GM18520 (cell line): ENCODE measurements at regions not wholly inside any gene's neighbourhood (a gene's known extent, or its start where the extent isn't known, plus 50 kb on each side); places are given as distances from the start of the nearest gene placed in this dataset.
"Not testable (repeated sequence)": the region's sequence is repeated elsewhere in the genome, so short reads cannot be mapped to it uniquely, and the experiment has no call there.

Experiments used
- ATAC-seq: cut with Tn5 transposase; IDR thresholded peaks from one replicate; pipeline ENCODE4 v1.9.1; 2021; ENCODE audit not compliant: unreplicated experiment

GRCh38 chr4:111921714-111922113, 223.5 kb upstream of the FAM241A start:
- ATAC-seq = no peak

GRCh38 chr4:111923786-111924185, 221.5 kb upstream of the FAM241A start:
- no peak for ATAC-seq

- ATAC-seq = no peak
These were observed 220.6 kb upstream of the FAM241A start for GRCh38 chr4:111924696-111925095.

- ATAC-seq = peak; percentile 93
These were observed 214.6 kb upstream of the FAM241A start for GRCh38 chr4:111930659-111931058.

- no peak for ATAC-seq
These were observed 211.6 kb upstream of the FAM241A start for GRCh38 chr4:111933703-111934102.

- no peak for ATAC-seq
These were observed 210.9 kb upstream of the FAM241A start for GRCh38 chr4:111934314-111934713.

- peak; percentile 84 for ATAC-seq
These were observed 207.9 kb upstream of the FAM241A start for GRCh38 chr4:111937368-111937767.

- ATAC-seq = no peak
These were observed 203.3 kb upstream of the FAM241A start for GRCh38 chr4:111941957-111942356.

- ATAC-seq = peak; percentile 86
These were observed 201.5 kb upstream of the FAM241A start for GRCh38 chr4:111943796-111944203.

- ATAC-seq = no peak
These were observed 200.2 kb upstream of the FAM241A start for GRCh38 chr4:111945014-111945413.

- ATAC-seq = no peak
These were observed 198.5 kb upstream of the FAM241A start for GRCh38 chr4:111946800-111947199.

GRCh38 chr4:111952688-111953087, 192.6 kb upstream of the FAM241A start:
- ATAC-seq = no peak

- ATAC-seq = no peak
These were observed 190.7 kb upstream of the FAM241A start for GRCh38 chr4:111954550-111954949.

- no peak for ATAC-seq
These were observed 190.3 kb upstream of the FAM241A start for GRCh38 chr4:111955001-111955400.

GRCh38 chr4:111957116-111957515, 188.1 kb upstream of the FAM241A start:
- ATAC-seq = no peak

GRCh38 chr4:111957997-111958396, 187.3 kb upstream of the FAM241A start:
- no peak for ATAC-seq

- ATAC-seq = peak; percentile 33
These were observed 186.0 kb upstream of the FAM241A start for GRCh38 chr4:111959222-111959621.

GRCh38 chr4:111960241-111960667, 185.0 kb upstream of the FAM241A start:
- peak; percentile 92 for ATAC-seq

- not testable (repeated sequence) for ATAC-seq
These were observed 184.2 kb upstream of the FAM241A start for GRCh38 chr4:111961026-111961425.

GRCh38 chr4:111961809-111962208, 183.4 kb upstream of the FAM241A start:
- ATAC-seq = no peak

GRCh38 chr4:111963158-111963700, 182.0 kb upstream of the FAM241A start:
- no peak for ATAC-seq

GRCh38 chr4:111977419-111977965, 167.8 kb upstream of the FAM241A start:
- no peak for ATAC-seq

GRCh38 chr4:111979921-111980320, 165.3 kb upstream of the FAM241A start:
- ATAC-seq = no peak
